HG03103 (cell line): ENCODE measurements at regions not wholly inside any gene's neighbourhood (a gene's known extent, or its start where the extent isn't known, plus 50 kb on each side); places are given as distances from the start of the nearest gene placed in this dataset.
"Not testable (repeated sequence)": the region's sequence is repeated elsewhere in the genome, so short reads cannot be mapped to it uniquely, and the experiment has no call there.

Experiments
- ATAC-seq: cut with Tn5 transposase; IDR thresholded peaks from one replicate; pipeline ENCODE4 v1.9.1; 2021; ENCODE audit warnings: low read depth; ENCODE audit not compliant: unreplicated experiment

DNA sequence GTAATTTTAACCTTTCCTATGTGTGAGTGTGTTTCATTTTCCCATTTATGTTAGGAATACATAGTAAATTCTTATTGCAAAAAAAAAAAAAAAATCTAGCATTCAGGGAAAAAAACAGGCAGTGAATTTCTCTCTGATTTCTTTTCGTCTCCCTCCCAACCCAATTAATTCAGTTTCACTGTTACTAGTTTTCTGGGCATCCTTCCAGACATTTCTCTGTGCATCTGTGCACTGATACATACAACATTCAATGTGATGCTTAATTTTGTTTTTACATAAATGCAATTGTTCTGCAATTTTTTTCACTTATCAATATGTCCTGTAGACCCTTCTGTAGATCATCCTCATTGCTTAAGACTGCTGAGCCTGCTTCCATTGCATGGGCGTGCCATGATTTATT is 694.3 kb upstream of the TBX3 start:
- ATAC-seq, result no peak

DNA sequence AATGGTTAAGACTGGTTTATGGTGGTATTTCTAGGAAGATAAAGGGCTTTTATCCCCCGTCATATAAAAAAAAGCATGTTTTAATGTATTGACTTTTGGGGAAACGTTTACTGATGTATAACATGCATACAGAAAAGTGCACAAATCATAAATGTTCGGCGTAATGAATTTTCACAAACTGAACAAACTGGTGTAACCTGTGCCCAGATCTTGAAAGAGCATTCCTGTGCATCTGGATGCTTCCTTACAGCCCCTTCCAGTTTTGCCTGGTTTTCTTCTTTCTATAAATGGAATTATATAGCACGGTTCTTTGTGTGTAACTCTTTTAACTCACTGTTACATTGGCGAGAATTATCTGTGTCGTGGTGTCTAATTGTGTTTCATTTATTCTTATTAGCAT is 693.8 kb upstream of the TBX3 start:
- no peak for ATAC-seq

DNA sequence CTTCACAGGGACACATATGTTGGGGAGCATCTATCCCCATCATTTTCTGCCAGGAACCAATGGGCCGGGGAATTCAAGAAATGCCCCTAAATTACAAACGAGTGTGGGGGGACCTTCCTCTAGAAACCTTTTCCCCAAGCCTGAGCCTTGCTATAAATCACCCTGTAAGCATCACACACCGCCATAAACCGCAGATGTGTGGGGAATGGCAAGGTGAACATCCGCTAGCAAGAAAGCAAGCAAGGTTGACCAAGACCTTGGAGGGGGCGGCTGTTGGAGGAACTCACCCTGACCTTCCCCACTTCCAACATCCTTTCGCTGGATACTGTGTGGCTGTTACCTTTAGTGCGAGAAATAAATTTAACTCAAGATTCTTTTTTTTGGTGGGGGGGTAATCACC is 693.3 kb upstream of the TBX3 start:
- no peak for ATAC-seq

DNA sequence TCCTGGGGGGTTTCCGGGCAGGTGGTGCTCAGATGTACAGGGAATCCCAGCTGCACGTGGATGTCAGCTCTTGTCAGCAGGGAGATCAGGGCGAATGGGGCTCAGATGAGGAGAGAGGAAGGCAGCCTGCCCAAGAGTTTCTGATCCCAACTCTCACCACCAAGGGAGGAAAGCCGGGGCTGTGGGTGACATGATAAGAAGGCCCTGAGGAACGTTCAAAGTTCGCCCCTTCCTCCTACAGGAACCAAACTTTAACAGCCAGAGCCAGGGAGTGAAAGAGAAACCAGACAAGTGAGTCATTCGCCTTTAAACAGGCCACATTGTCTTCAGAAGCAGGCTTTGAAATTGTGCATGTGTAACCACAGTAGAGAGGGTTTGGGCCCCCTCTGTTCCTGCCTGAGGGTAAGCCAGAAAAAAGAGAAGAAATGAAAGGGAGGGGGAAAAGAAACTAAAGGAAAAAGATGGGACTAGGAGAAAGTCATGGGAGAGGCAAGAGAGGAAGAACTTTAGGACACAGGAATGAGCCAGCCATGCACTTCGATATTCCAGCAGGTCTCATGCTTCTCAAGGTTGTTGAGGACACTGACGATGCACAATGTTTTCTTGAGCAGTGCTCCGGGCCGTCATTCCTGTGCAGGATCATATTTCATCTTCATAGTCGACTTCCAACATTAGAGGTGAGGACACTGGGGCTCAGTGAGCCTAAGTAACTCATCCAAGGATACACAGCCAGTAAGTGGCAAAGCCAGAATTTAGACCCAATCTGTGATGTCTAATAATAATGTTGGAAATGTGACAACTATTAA is 691.4 kb upstream of the TBX3 start:
- peak; percentile 94 for ATAC-seq

DNA sequence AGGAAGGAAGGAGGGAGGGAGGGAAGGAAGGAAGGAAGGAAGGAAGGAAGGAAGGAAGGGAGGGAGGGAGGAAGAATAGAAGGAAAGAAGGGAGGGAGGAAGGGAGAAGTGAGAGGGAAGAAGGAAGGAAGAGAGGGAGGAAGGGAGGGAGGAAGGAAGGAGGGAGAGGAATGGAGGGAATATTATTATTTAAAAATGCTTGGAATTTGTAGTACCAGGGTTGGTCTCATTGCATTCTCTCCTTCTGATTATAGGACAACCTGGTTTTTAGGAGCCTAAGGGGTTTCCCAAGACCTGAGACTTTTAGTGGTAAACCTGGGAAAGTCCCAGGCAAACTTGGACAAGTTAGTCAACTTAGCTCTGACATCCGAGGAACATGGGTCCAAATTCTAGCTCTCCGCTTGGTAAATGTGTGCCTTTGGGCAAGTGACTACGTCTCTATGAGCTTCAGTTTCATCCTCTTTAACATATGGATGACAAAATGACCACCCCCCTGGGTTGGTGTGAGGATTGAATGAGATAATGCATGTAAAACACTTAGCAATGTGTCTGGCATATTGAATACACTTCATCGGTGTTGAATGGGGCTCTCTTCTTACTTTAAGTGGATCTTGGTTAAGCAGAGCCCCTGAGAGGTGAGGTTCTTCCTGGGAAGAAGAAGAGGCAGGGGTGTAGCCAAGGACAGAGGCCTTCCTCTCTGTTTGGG is 690.7 kb upstream of the TBX3 start:
- ATAC-seq, result no peak

DNA sequence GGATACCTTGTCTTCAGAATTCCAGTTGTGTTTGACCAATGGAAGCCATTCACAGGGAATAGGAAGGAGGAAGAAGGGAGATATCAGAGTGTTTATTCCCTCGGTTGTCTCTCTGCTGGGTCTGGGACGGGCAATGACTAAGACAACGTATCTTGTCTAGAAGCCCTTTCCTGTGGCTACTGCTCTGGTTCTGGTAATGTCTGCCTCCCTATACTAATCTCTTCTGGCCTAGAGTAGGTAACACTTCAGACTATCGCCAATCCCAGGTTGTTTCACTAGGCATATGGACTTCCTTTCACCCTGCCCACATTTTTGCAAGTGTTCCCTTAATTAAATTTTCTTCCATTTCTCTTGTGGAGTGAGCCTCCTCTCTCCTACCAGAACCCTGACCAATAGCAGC is 687.7 kb upstream of the TBX3 start:
- no peak for ATAC-seq

DNA sequence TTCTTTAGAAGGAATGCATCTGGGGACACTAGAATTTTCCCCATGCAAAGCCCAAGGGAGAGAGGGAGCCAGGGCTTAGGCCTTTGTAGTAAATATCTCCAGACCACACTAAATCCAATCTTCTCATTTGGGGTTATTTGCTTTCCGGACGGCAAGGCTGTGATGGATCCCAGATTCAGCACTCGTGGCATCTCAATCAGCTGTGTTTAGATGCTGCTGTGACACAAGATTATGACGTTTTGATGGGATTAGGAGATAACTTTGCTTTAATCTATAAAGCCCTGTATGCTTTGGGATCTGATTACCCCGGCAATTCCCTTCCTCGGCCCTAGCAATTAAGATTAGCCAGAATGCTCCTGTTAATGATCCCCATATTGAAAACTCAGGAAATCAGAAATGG is 686.7 kb upstream of the TBX3 start:
- ATAC-seq, result no peak

DNA sequence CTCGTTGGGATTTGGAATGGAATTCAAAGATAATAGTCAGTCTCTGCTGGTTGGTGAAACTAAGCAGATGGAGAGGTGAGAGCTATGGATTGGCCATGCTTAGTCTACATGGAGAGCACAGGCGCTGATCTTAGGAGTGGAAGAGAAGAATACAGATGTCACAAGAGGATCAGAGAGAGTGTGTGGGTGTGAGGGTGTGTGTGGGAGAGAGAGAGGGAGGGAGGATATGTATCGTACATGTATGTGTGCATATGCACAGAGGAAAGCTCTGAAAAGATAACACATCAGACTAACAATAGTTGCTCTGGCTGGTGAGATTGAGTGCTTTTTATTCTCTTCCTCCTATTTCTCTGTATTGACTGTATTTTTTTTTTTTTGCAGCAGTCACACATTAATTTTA is 686.2 kb upstream of the TBX3 start:
- ATAC-seq, result no peak

DNA sequence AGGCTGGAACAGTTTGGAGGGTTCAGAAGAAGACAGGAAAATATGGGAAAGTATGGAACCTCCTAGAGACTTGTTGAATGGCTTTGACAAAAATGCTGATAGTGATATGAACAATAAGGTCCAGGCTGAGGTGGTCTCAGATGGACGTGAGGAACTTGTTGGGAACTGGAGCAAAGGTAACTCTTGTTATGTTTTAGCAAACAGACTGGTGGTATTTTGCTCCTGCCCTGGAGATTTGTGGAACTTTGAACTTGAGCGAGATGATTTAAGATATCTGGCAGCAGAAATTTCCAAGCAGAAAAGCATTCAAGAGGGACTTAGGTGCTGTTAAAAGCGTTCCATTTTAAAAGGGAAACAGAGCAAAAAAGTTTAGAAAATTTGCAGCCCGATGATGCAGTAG is 682.3 kb upstream of the TBX3 start:
- not testable (repeated sequence) for ATAC-seq

DNA sequence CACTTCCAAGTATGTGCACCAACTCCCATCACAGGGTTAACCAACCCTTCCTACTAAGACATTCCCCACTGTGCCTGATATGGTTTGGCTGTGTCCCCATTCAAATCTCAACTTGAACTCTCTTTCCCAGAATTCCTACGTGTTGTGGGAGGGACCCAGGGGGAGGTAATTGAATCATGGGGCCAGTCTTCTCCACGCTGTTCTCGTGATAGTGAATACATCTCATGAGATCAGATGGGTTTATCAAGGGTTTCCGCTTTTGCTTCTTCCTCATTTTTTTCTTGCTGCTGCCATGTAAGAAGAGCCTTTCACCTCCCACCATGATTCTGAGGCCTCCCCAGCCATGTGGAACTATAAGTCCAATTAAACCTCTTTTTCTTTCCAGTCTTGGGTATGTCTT is 681.8 kb upstream of the TBX3 start:
- ATAC-seq, result not testable (repeated sequence)

DNA sequence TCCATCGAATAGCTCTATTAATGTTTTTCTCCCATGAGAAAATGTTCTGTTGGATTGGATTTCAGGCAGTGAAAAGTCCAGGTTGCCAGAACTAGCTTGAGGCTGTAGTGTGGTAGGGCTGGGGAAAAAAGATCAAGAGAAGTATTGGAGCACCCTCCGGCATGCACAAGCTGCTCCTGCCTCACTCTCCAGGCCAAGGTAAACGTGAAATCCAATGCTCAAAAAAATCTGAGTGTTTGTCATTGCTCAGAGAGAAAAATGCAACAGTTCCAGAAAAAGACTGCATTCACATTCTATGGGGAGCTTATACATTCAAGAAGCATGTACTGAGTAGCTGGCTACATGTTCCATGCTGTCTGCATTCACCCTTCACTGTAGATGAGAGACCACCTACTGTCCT is 680.9 kb upstream of the TBX3 start:
- ATAC-seq, result no peak

DNA sequence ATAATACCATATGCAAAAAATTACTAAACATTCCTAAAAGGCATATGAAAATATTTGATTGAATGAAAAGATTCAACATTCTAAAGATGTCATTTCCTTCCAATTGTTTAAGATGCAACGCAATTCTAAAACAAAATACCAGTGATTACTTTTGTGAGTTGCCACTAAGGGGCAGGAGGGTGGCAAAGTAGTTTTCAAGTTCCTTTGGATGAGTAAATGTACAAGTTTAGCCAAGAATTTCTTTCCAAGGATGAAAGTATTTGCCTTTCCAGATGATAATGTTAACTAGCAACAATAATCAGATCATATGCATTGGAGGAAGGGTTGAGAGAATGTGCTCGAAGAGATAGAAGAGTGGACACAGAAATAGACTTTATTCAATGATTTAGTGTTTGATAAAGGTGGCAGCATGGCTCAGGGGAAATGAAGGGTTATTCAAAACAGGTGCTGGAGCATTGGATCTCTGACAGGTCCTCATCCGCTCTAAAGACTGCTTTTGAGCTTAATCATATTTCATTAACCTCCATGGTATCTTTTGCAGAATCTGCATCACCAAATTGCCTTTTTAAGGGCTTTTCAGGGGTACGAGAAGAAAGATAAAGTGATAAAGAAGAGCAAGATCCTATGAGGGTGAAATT is 678.5 kb upstream of the TBX3 start:
- ATAC-seq, result no peak

DNA sequence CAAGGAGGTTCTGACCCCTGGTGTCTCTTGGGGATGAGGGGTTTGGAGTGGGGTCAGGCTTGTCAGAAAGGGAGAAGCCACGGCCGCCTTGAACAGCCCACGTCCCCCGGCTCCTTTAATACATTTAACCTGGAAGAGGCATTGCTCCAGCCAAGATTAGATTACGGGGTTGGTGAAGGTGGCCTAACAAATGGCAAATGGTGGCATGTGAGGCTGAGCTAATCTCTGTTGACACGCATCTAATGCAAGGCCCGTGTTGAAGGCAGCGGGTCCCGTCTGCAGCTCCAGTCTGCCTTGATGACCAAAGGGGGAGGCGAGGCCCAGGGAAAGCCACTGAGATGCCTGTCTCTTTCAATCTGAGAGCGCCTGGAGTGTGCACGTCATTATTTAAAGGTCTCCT is 673.7 kb upstream of the TBX3 start:
- no peak for ATAC-seq

DNA sequence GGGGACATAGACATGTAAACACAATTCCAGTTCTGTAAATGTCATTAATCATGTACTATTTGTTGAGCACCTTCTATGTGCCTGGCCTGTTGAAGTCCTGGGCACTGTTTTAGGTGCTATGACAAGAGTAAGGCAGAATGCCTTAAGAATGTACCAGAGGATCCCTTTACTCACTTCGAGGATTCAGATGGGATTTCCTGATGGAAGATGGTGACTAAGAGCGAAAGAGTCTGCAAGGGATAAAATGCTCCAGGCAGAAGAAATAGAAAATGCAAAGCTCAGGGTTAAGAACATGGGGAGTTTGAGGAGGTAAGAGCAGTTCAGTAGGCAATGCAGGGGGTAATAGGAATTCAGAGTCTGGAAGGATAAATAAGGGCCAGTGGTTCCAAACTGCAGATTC is 671.3 kb upstream of the TBX3 start:
- ATAC-seq, result no peak

DNA sequence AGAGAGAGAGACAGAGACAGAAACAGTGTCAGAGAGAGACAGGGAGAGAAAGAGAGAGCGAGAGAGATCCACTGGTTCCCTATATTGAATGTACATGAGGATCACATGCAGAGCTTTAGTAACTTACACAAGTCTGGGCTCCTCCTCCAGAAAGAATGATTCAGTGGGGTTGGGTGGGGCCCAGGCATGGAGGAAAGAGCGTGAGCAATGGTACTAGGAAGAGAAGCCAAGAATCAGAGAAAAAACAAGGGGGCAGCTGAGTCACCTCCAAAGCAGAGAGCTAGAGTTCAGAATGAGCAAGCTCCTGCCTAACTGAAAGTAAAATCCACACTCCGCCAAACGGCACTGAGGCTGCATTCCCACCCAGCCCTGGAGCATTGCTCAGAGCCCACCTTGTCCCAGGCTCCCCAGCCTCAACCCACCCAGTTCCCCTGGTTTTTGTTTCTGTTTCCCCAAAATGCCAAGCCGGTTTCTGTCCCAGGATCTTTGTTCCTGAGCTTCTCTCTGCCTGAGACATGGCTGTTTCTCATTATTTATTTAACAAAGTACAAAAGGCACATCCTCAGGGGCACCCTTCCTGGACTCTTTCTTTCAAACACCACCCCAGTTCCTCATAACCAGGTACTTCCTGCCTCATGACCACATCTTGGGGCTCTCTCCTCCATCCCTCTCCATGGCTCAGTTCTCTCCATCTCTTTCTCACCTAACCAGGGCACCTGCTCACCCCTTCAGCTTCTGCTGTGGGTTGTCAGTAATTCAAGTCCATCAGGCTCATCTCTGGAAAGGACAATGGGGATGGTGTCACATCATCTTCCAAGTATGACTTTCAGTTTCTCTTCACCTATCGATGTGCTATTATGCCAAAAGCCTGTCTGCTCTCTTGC is 670.3 kb upstream of the TBX3 start:
- ATAC-seq, result peak; percentile 55

DNA sequence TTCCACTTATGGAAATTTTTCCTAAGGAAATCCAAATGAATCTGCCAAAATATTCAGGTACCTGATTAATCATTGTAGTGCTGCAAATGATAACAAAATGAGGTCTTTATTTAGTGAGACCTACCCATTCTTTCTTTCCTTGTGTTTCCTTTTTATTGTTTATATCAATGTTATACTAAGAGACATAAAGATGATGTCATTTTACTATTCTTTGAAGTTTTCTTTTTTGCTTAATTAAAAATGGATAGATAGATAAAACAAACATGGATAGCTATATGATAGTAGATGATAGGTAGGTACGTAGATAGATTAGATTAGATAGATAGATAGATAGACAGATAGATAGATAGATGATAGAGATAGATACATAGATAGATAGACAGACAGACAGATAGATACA is 669.5 kb upstream of the TBX3 start:
- ATAC-seq, result no peak

DNA sequence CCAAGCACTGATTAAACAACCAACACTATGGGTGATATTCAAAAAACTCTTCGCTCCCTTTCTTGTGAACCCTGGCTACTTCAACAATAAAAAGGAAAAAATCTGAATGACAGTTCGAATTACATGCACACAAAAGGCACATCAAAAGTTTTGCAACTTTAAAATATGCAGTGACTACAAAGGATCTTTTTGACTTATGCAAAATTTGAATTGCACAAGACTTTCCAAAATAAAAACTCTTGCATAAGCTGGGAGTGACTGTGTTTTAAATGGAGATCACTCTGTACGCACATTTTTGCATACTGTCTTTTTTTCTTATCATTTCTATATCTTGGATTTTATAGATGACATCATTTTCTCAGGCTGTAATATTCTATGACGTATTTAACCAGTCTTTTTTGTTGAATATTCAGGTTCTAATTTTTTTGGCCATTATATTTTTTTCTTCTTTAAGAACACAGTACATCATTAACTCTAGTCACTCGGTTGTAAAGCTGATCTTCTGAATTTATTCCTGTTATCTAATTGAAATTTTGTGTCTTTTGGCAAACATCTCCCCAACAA is 667.6 kb upstream of the TBX3 start:
- no peak for ATAC-seq

DNA sequence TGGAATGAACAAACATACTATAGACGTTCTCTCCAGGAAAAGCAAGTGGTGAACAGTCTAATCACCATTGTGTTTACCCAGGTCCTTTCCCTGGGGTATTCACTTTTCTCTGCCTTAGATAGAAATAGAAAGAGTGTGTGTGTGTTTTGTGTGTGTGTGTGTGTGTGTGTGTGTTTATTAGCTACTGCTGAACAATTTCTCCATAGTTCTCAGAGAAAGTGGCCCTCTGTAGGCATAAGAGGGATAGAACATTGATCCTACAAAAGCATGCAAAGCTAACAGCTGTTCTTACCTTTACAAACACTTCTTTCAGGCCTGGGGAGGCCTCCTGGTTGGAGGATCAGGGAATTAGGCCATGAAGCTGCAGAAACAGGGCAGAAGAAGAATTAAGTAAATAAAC is 665.7 kb upstream of the TBX3 start:
- no peak for ATAC-seq

DNA sequence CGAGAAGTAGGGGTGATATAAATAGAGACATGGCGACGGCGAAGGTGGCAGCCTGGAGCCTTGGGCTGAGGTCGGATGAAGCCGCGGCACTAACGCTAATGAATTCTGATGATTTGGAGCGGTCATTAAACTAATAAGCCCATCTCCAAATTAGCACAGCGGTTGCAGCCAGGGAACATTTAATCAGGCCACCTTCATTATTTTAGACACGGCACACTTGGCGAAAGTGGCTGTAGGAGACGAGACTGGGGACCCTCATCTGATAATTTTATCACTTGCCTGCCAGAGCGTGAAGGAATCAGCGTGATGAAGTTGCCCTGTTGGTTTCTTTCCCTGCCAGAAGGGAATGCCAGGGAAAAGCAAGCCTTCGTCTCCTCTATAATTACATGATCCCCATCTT is 664.3 kb upstream of the TBX3 start:
- no peak for ATAC-seq

DNA sequence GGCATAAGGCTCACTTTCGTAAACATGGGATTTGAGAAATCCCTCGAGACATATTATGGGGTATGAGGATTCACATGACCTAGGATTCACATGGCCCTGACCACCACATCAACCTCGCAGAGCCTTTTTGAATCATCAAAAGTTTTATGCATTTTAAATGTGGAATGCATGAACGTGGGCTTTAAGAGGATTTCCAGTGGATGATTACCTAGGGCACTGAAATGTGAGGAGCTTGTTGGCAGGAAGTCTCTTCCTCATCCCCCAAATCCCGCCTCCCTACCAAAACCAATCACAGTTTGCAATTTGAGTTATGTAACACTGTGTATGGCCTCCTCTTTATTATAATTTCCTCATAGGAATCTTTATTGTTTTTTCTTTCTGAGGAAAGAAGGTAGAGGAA is 659.6 kb upstream of the TBX3 start:
- no peak for ATAC-seq

DNA sequence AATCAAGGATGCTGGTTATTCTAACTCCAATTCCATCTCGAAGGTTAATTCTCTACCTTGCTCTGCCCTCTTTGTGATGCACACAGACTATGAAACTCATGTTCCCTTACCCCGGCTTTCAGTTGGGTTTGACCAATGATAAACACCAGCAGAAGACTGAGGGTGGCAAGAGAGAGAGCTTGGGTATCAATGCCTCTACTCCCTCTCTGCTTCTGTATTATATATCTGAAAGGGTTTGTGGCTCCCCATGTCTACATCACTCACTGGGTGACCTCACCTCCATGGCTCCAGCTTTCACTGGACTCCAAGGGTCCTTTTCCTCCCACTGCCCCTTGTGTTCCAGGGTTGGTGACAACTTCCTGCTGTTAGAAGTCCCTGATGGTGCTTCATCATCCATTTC is 659.0 kb upstream of the TBX3 start:
- no peak for ATAC-seq
